Activated naive CD8-positive, alpha-beta T cell (primary cell): ENCODE measurements at regions not wholly inside any gene's neighbourhood (a gene's known extent, or its start where the extent isn't known, plus 50 kb on each side); places are given as distances from the start of the nearest gene placed in this dataset.
"Not testable (repeated sequence)": the region's sequence is repeated elsewhere in the genome, so short reads cannot be mapped to it uniquely, and the experiment has no call there.

Source experiments
- H3K27ac Mint-ChIP-seq: one replicate; pipeline ENCODE4 v1.8.0; 2021; ENCODE audit warnings: mixed read lengths
- H3K27me3 Mint-ChIP-seq: one replicate; pipeline ENCODE4 v1.8.0; 2021; ENCODE audit warnings: mixed read lengths
- H3K36me3 Mint-ChIP-seq: one replicate; pipeline ENCODE4 v1.8.0; 2021; ENCODE audit warnings: mixed read lengths
- H3K4me1 Mint-ChIP-seq: one replicate; pipeline ENCODE4 v1.8.0; 2021; ENCODE audit warnings: low read depth, mixed read lengths
- H3K4me3 Mint-ChIP-seq: one replicate; pipeline ENCODE4 v1.8.0; 2021; ENCODE audit warnings: mild to moderate bottlenecking, mixed read lengths
- H3K9me3 Mint-ChIP-seq: one replicate; pipeline ENCODE4 v1.8.0; 2021; ENCODE audit warnings: low read depth, mixed read lengths

DNA sequence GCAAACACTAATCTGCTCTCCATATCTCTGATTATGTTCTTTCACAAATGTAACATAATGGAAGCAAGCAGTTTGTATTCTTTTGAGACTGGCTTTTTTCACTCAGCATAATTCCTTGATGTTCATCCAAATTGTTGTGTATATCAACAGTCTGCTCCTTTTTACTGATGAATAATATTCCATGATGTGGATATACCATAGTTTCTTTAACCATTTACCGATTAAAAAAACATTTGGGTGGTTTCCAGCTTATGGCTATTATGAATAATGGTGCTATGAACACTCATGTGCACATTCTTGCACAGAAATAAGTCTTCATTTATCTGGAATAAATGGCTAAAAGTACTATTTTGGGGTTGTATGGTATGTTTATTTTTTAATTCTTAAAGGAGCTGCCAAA, 708.9 kb downstream of the RFPL4B start:
- H3K4me1 Mint-ChIP-seq: no peaks in the 10 kb centered on the region
- no peak overlapping the region for H3K27ac Mint-ChIP-seq
- H3K36me3 Mint-ChIP-seq: no peaks in the 10 kb centered on the region
- no peaks in the 10 kb centered on the region for H3K27me3 Mint-ChIP-seq
- H3K4me3 Mint-ChIP-seq: no peak overlapping the region
- no peaks in the 10 kb centered on the region for H3K9me3 Mint-ChIP-seq

DNA sequence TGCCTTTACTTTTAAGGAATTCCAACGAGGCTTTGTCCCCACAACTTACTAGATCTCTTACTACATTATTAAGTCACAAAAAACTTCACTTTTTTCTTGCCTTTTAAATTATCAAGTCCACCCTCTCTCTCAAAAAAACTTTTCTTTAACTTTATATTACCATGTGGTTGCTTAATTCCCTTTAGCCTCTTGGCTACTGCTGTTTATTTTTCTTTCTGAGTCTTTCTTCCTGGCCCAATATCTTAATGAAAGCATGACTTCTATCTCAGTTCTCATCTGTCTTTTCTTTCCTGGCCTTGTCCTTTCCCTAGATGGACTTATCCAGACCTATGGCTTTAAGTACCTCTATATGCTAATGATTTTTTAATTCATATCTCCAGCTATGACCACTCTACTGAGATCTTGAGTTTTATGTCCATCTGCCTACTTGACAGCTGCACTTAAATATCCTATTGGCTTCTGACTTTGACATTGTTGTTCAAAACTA, 710.5 kb downstream of the RFPL4B start:
- no peaks in the 10 kb centered on the region for H3K27me3 Mint-ChIP-seq
- H3K4me1 Mint-ChIP-seq: no peaks in the 10 kb centered on the region
- no peaks in the 10 kb centered on the region for H3K36me3 Mint-ChIP-seq
- H3K9me3 Mint-ChIP-seq: no peaks in the 10 kb centered on the region
- H3K4me3 Mint-ChIP-seq: no peak overlapping the region
- no peak overlapping the region for H3K27ac Mint-ChIP-seq

DNA sequence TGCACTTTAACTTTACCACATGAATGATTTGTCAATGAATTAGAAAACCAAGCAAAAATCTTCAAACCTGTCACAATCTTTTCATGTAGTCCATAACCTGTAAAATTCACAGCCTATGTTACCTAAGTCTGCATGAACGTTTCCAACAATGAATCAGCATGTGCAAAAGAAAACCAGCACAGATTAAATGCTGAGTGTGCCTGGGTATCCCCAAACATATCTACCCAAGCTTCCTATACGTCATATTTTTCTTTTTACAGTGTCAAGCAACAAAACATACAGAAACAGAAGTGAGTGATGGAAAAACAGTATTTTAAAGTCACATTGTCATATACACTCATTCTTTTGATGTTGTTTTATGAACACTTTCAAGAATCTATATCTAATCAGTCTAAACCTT, 713.5 kb downstream of the RFPL4B start:
- Mint-ChIP-seq H3K36me3 (no peaks in the 10 kb centered on the region), H3K27me3 (no peaks in the 10 kb centered on the region), H3K9me3 (no peaks in the 10 kb centered on the region), H3K4me1 (no peaks in the 10 kb centered on the region), H3K27ac (no peak overlapping the region), H3K4me3 (no peak overlapping the region)

- Mint-ChIP-seq H3K4me1 (no peaks in the 10 kb centered on the region), H3K4me3 (no peak overlapping the region), H3K27me3 (no peaks in the 10 kb centered on the region), H3K9me3 (no peaks in the 10 kb centered on the region), H3K27ac (no peak overlapping the region), H3K36me3 (no peaks in the 10 kb centered on the region)
Measured at GRCh38 chr6:113065611-113066010, 718.5 kb downstream of the RFPL4B start.

GRCh38 chr6:113067612-113068275, 720.6 kb downstream of the RFPL4B start:
- Mint-ChIP-seq H3K27ac (no peak overlapping the region), H3K27me3 (no peaks in the 10 kb centered on the region), H3K4me1 (no peaks in the 10 kb centered on the region), H3K9me3 (no peaks in the 10 kb centered on the region), H3K36me3 (no peaks in the 10 kb centered on the region), H3K4me3 (no peak overlapping the region)

- no peaks in the 10 kb centered on the region for H3K4me1 Mint-ChIP-seq
- no peaks in the 10 kb centered on the region for H3K27me3 Mint-ChIP-seq
- H3K36me3 Mint-ChIP-seq: no peaks in the 10 kb centered on the region
- no peak overlapping the region for H3K4me3 Mint-ChIP-seq
- no peaks in the 10 kb centered on the region for H3K9me3 Mint-ChIP-seq
- no peak overlapping the region for H3K27ac Mint-ChIP-seq
Measured at GRCh38 chr6:113068570-113068969, 721.4 kb downstream of the RFPL4B start.

DNA sequence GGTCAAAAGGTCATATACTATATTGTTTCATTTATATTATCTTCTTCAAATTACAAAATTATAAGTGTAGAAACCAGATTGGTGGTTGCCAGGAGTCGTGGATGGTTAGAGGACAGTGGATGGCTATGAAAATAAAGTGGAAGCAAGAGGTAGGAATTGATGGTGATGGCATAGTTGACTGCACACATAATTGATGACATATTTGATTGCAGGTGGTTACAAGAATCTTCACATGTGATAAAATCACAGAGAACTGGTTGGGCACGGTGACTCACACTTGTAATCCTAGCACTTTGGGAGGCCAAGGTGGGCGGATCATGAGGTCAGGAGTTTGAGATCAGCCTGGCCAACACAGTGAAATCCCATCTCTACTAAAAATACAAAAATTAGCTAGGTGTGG, 723.6 kb downstream of the RFPL4B start:
- H3K9me3 Mint-ChIP-seq, H3K27ac Mint-ChIP-seq, H3K4me3 Mint-ChIP-seq, H3K27me3 Mint-ChIP-seq, H3K36me3 Mint-ChIP-seq, H3K4me1 Mint-ChIP-seq: not testable (repeated sequence)

GRCh38 chr6:113073611-113074191, 726.6 kb downstream of the RFPL4B start:
- Mint-ChIP-seq H3K4me1 (no peaks in the 10 kb centered on the region), H3K36me3 (no peaks in the 10 kb centered on the region), H3K9me3 (peaks cover 4% of the 10 kb centered on the region), H3K27me3 (no peaks in the 10 kb centered on the region), H3K4me3 (no peak overlapping the region), H3K27ac (no peak overlapping the region)

GRCh38 chr6:113076116-113076515, 729.0 kb downstream of the RFPL4B start:
- H3K4me3 Mint-ChIP-seq: no peak overlapping the region
- H3K4me1 Mint-ChIP-seq: no peaks in the 10 kb centered on the region
- no peaks in the 10 kb centered on the region for H3K27me3 Mint-ChIP-seq
- peaks cover 4% of the 10 kb centered on the region for H3K9me3 Mint-ChIP-seq
- H3K36me3 Mint-ChIP-seq: no peaks in the 10 kb centered on the region
- no peak overlapping the region for H3K27ac Mint-ChIP-seq

- Mint-ChIP-seq H3K9me3 (peaks cover 4% of the 10 kb centered on the region), H3K27ac (no peak overlapping the region), H3K4me1 (no peaks in the 10 kb centered on the region), H3K27me3 (no peaks in the 10 kb centered on the region), H3K36me3 (no peaks in the 10 kb centered on the region), H3K4me3 (no peak overlapping the region)
Measured at GRCh38 chr6:113076816-113077215, 729.7 kb downstream of the RFPL4B start.

- H3K4me3 Mint-ChIP-seq: no peak overlapping the region
Measured at GRCh38 chr6:113077794-113078193, 730.7 kb downstream of the RFPL4B start.

DNA sequence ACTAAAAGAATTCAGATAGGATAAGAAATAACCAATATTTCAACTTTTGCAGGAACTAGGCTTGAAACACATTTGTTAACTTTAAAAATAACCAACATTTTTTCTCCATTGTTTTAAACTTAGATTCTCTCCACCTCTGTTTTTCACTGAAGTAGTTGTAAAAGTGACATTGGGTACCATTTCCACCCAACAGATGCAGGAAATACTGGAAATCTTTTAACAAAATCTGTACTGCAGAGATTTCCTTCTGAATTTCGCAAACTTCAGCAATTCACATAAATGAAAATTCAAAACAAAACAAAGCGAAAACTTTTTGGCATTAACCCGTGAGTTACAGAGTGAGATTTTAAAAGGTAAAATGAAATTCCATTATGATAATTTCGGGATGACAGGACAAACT, 731.7 kb downstream of the RFPL4B start:
- Mint-ChIP-seq H3K4me3 (no peak overlapping the region), H3K27me3 (no peaks in the 10 kb centered on the region)

More at GRCh38 chr6:113077794-113078193, 730.7 kb downstream of the RFPL4B start:
- Mint-ChIP-seq H3K4me1 (no peaks in the 10 kb centered on the region), H3K27me3 (no peaks in the 10 kb centered on the region), H3K36me3 (no peaks in the 10 kb centered on the region), H3K9me3 (peaks cover 4% of the 10 kb centered on the region), H3K27ac (no peak overlapping the region)

DNA sequence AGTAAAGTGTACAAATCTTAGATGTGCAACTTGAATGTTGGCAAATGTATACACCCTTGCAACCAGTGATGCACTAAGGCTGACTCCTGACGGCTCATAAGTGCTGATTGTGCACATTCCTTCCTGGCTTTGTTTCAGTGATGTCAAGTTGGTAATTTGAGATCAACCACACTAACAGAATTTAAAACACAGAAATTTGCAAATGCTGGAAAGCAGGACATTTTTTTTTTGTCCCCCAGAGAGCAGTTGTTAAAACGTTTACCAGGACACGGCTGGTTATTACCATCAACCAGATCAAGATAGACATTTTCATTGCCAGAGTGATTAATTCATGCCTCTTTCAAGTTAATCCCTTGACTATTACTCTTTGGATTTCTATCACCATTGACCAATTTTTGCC, 735.6 kb downstream of the RFPL4B start:
- Mint-ChIP-seq H3K27me3 (no peaks in the 10 kb centered on the region), H3K36me3 (no peaks in the 10 kb centered on the region), H3K27ac (no peak overlapping the region), H3K4me3 (no peak overlapping the region), H3K9me3 (no peaks in the 10 kb centered on the region), H3K4me1 (no peaks in the 10 kb centered on the region)

More for the DNA sequence above, 731.7 kb downstream of the RFPL4B start:
- Mint-ChIP-seq H3K4me1 (no peaks in the 10 kb centered on the region), H3K27ac (no peak overlapping the region), H3K36me3 (no peaks in the 10 kb centered on the region), H3K9me3 (peaks cover 4% of the 10 kb centered on the region)

DNA sequence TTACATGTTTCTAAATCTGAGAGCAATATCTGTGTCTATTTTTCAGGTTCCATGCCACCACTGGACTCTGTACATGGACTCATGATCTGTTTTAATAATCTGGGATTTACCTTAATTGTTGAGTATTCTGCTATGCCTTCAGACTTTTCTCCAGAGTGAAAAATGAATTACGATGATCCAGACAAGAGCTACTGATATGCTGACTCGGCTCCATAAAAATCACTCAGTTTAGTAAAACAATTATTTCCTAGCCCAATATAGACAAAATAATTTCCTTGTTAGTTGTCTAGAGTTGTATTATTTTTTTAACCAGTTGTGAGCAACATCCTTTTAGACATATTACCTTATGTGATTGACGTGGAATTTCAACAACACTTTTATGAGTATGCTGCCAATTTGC, 736.8 kb downstream of the RFPL4B start:
- no peak overlapping the region for H3K27ac Mint-ChIP-seq
- no peaks in the 10 kb centered on the region for H3K36me3 Mint-ChIP-seq
- H3K4me3 Mint-ChIP-seq: no peak overlapping the region

GRCh38 chr6:113089056-113089455, 741.9 kb downstream of the RFPL4B start:
- Mint-ChIP-seq H3K9me3 (peaks cover 5% of the 10 kb centered on the region), H3K27me3 (no peaks in the 10 kb centered on the region), H3K36me3 (no peaks in the 10 kb centered on the region), H3K4me1 (no peaks in the 10 kb centered on the region), H3K27ac (no peak overlapping the region), H3K4me3 (no peak overlapping the region)

More for the DNA sequence above, 736.8 kb downstream of the RFPL4B start:
- no peaks in the 10 kb centered on the region for H3K9me3 Mint-ChIP-seq
- H3K4me1 Mint-ChIP-seq: no peaks in the 10 kb centered on the region
- H3K27me3 Mint-ChIP-seq: no peaks in the 10 kb centered on the region

DNA sequence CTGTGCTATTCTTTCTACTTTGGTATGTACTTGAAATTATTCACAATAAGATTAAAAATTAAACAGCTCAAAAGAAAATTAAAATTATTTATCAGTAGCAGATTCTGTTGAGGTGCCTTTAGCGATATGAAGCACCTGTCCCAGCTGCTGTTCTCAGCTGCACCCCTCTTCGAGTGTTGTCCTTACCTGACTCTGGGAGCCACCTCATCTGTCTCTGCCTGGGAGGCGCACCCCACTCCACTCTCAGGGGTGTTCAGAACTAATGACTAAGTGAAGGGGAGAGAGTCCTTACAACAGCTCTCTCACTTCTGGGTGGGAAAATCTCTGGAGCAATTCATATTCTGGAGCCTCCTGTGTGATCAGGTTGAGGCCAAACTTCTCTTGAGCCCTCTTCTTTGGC, 745.7 kb downstream of the RFPL4B start:
- no peaks in the 10 kb centered on the region for H3K36me3 Mint-ChIP-seq
- no peaks in the 10 kb centered on the region for H3K27me3 Mint-ChIP-seq
- H3K9me3 Mint-ChIP-seq: peaks cover 9% of the 10 kb centered on the region
- no peaks in the 10 kb centered on the region for H3K4me1 Mint-ChIP-seq
- no peak overlapping the region for H3K4me3 Mint-ChIP-seq
- H3K27ac Mint-ChIP-seq: no peak overlapping the region
